Naive thymus-derived CD8-positive, alpha-beta T cell (primary cell): ENCODE measurements at regions not wholly inside any gene's neighbourhood (a gene's known extent, or its start where the extent isn't known, plus 50 kb on each side); places are given as distances from the start of the nearest gene placed in this dataset.

ENCODE experiments used
- ATAC-seq, 2 donors: fragments of 150-1000 bp; cut with Tn5 transposase in 1 of 2; sonication (Bioruptor Pico), chemical (Tn5 transposase) in 1 of 2; 1 replicate in 1 of 2; 2 replicates in 1 of 2; pipeline ENCODE4 v1.10.0; 2021; ENCODE audit warnings: mild to moderate bottlenecking in 2 of 2, moderate library complexity in 2 of 2
- POLR2A ChIA-PET: fragments of 350-600 bp; sonication (Branson Sonifier 250); formaldehyde crosslinking; loops from one replicate; lab custom pipeline; 2021; ENCODE audit warnings: antibody characterized with exemption; lab: Charles Lee
- DNase-seq, 10 donors: peaks; one replicate each; pipeline versions ENCODE4 v3.0.0 to v3.0.0-alpha.2; 2020 to 2022
- H3K27ac Mint-ChIP-seq, 10 donors: one replicate each; pipeline ENCODE4 v1.8.0; 2020 to 2022; ENCODE audit warnings: mild to moderate bottlenecking in 10 of 10, mixed read lengths in 10 of 10, moderate library complexity in 4 of 10, inconsistent platforms in 1 of 10
- H3K27me3 Mint-ChIP-seq, 5 donors: one replicate each; pipeline ENCODE4 v1.8.0; 2021 to 2022; ENCODE audit warnings: mixed read lengths in 5 of 5
- H3K36me3 Mint-ChIP-seq, 3 donors: one replicate each; pipeline ENCODE4 v1.8.0; 2020 to 2022; ENCODE audit warnings: mixed read lengths in 3 of 3, mild to moderate bottlenecking in 2 of 3, inconsistent platforms in 1 of 3
- H3K4me1 Mint-ChIP-seq, 4 donors: one replicate each; pipeline ENCODE4 v1.8.0; 2021 to 2022; ENCODE audit warnings: mixed read lengths in 4 of 4
- H3K4me3 Mint-ChIP-seq, 10 donors: one replicate each; pipeline ENCODE4 v1.8.0; 2020 to 2022; ENCODE audit warnings: mild to moderate bottlenecking in 10 of 10, mixed read lengths in 10 of 10, moderate library complexity in 6 of 10, inconsistent platforms in 1 of 10
- H3K9me3 Mint-ChIP-seq, 9 donors: one replicate each; pipeline ENCODE4 v1.8.0; 2020 to 2022; ENCODE audit warnings: mixed read lengths in 9 of 9, mild to moderate bottlenecking in 3 of 9, inconsistent platforms in 1 of 9, moderate library complexity in 1 of 9

DNA sequence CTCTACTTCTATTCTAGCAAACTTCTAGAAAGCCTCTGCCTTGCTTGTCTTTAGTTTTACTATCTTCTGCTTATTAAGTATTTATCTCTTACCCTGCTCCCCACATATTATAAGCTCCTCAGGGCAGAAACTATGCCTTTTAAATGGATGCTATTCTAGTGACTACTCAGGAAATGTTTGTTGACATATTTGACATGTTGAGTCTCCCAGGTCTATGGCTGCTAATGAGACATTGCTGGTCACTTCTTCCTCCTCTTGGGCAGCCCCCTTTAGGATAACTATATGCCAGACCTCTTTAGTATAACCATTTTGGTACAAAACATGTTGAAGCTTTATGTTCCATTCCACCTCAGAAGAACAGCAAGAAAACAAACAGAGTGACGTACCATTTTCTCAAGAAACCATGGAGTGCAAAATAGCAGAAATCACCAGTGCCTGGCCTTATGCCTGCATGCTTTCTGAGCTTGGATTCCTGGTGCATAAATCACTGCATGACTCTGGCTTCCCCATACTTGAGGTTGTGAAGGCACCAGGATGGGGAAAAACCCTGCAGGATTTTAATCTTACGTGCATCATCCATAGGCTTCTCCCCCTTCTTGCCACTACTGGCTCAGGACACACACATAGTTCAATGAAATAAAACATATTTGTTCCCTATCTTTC lies 202.6 kb downstream of the TMX1 start:
- no peak overlapping the region for H3K27ac Mint-ChIP-seq
- ATAC-seq (no peak), DNase-seq (no peak)
- H3K36me3 Mint-ChIP-seq: no peaks in the 10 kb centered on the region
- POLR2A ChIA-PET: no interaction called here
- H3K4me1 Mint-ChIP-seq: no peaks in the 10 kb centered on the region
- H3K27me3 Mint-ChIP-seq: peaks cover 12 to 64% (median 19%) of the 10 kb centered on the region in 5 donors
- no peaks in the 10 kb centered on the region for H3K9me3 Mint-ChIP-seq
- no peak overlapping the region for H3K4me3 Mint-ChIP-seq

DNA sequence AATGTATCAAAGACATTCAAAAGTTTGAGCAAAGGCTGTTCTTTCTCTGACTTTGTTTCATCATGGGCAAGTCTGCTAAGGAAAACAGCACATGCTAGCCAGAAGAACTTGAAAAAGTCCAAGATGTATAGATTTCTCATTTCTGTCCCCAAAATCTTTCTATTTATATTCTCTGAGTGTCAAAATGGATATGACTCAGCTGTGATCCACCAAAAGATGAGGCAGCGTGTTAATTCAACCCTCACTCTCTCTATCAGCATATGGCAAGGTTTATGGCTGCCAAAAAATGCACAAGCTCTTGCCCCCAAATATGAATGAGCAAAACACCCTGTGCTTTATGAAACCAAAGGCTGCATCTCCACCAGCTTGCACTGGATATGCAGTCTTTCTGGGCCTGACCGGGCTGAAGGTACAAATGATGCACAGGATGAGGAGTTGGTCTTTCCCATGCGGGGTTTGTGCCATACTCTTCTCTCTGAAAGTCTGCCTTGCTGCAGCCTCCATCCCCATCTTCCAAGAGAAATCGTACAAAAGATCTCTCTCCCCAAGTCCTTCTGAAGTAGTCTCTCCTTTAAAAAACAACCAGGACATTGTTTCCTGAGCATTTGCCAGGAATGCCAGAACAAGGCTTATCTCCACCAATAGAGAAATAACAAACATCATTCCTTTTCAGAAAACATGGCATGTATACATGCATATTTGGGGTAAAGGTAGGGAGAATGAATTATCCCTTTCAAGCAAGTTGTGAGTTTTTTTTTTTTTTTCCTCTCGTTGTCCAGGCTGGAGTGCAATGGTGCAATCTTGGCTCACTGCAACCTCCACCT lies 203.4 kb downstream of the TMX1 start:
- H3K27me3 Mint-ChIP-seq: peaks cover 12 to 65% (median 19%) of the 10 kb centered on the region in 5 donors
- DNase-seq: no peak
- no peaks in the 10 kb centered on the region for H3K4me1 Mint-ChIP-seq
- no peak overlapping the region for H3K27ac Mint-ChIP-seq
- no peak overlapping the region for H3K4me3 Mint-ChIP-seq
- H3K36me3 Mint-ChIP-seq: no peaks in the 10 kb centered on the region
- POLR2A ChIA-PET: no interaction called here
- no peaks in the 10 kb centered on the region for H3K9me3 Mint-ChIP-seq
- no peak for ATAC-seq

DNA sequence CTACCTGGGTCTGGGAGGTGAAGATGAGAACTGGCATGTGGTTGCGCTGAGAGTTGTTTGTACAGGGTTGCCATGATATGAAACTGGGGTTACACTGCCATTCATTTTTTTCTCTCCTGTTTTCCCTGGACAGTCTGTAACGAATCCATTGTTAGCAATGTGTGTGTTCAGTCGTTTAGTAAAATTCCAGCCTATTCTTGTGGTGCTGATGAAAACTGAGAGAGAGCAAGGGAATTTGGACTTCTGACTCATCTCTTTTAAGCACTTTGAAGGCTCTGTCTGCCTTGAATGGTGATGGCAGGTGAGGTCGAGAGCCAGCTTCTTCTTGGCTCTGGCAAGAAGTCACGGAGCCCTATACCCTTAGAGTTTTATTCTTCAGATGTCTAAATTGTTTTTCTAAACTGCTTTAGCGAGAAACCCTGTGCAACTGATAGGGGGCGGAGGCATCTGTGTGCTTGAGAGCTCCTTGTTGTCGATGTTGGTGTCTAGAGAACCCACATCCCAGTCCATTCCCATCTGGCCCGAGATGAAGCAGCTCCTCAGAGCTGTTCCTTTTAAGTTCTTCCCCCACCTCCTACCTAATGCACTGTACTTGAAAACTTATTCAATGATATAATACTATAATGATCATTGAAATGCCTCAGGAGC lies 204.4 kb downstream of the TMX1 start:
- POLR2A ChIA-PET: no interaction called here
- no peaks in the 10 kb centered on the region for H3K9me3 Mint-ChIP-seq
- no peak for DNase-seq

DNA sequence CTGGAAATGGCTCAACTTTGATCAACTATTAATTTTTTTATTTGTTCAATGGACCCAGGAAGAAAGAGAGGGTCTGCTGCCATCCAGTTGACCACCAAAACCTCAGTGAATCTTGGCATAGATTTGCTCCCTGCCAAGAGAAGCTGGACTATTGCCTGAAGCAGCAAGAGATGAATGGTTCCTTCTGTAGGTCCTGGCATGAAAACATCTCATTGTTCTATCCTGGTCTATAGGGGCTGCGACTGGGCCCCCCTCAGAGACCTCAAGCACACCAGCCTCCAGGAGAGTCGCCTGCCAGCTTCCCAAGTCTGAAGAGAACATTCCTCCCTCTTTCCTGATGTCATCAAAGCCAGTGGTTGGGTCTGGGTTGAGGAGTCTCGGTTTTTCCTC lies 204.9 kb downstream of the TMX1 start:
- H3K4me3 Mint-ChIP-seq: no peak overlapping the region
- no peak overlapping the region for H3K27ac Mint-ChIP-seq
- peaks cover 0 to 1% (median 0%) of the 10 kb centered on the region in 4 donors for H3K4me1 Mint-ChIP-seq
- H3K9me3 Mint-ChIP-seq: no peaks in the 10 kb centered on the region
- ATAC-seq (no peak), DNase-seq (no peak)
- peaks cover 10 to 63% (median 13%) of the 10 kb centered on the region in 5 donors for H3K27me3 Mint-ChIP-seq
- POLR2A ChIA-PET: no interaction called here
- no peaks in the 10 kb centered on the region for H3K36me3 Mint-ChIP-seq

More for the DNA sequence above, 204.4 kb downstream of the TMX1 start:
- Mint-ChIP-seq H3K4me3 (no peak overlapping the region), H3K36me3 (no peaks in the 10 kb centered on the region), H3K27me3 (peaks cover 10 to 65% (median 14%) of the 10 kb centered on the region in 5 donors), H3K27ac (no peak overlapping the region), H3K4me1 (peaks cover 0 to 1% (median 0%) of the 10 kb centered on the region in 4 donors)
- no peak for ATAC-seq

DNA sequence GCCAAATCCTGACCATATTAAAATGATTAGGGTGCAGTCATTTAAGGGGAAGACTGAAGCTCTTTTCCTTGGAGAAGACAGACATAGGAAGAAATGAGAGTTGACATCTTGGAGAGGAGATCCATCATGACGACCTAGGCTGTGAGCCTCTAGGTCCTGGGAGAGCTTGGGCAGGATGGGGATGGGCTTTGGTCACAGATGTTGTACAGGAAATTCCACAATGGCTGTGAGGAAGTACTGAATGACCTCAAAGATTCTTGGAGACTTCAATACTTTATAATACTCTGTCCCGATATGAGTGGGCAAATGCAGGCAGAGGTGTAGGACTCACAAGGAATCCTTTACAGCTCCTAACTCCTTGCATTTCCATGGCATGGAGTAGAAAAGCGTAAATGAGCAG lies 204.9 kb upstream of the FRMD6 start:
- POLR2A ChIA-PET: no interaction called here

DNA sequence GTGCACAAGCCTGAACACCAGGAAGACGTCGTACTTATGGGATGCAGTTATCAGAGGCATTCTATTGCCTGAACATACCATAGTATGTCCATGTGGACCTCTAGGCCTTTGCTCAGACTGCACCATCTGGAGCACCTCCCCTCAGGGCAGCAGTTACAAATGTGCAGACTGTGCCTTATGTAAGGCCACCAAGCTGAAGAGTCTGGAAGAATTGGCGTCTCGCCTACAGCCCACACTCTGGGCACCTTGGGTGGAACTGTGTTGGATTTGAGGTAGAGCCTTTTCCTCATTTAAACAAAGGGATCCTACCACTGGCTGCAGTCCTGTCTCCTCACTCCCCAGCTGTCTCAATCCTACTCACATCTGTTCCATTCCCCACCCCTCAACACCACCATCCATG lies 204.3 kb upstream of the FRMD6 start:
- POLR2A ChIA-PET: no interaction called here
- ATAC-seq: no peak

More for the DNA sequence above, 204.9 kb upstream of the FRMD6 start:
- Mint-ChIP-seq H3K36me3 (no peaks in the 10 kb centered on the region), H3K27me3 (peaks cover 8 to 54% (median 13%) of the 10 kb centered on the region in 5 donors), H3K9me3 (no peaks in the 10 kb centered on the region), H3K4me1 (peaks cover 0 to 1% (median 0%) of the 10 kb centered on the region in 4 donors), H3K4me3 (no peak overlapping the region), H3K27ac (no peak overlapping the region)
- DNase-seq (no peak), ATAC-seq (no peak)

DNA sequence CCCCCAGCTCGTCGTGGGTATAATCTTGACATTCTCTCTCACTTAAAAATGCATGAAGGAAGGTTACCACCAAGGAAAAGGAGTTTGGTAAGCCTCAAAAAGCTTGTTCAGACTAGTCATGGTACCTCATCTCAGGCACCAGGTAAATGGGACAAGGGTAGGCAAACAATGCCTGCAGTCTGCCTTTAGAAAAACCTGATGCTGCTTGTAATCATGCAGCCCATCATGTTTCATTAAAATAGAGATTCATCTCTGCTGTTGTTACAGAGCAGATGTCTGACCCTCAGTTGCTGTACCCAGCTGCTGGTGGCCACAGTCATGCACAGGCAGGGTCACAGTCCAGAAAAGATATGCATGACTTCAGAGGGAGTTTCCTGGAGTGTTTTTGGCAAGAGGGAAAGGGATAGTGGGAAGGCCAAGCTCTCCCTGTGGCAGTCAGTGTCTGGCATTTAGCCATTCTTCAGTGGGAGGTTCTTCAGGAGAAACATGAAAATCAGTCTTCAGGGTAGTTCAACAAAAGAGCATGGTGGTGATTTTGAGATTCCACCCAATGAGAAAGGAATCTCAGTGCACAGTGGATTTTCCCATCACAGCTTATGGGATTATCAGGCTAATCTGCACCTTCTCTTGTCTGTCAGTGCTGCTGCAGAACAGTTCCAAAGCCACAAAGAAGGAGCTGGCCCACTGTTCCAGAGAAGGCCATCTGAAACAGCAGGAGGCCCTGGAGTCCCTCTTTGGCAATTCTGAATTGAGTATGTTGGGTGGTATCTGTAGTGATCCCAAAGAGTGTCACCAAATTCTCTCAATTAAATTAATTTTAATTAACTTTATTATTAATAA lies 202.7 kb upstream of the FRMD6 start:
- peaks cover 0 to 32% (median 8%) of the 10 kb centered on the region in 5 donors for H3K27me3 Mint-ChIP-seq
- POLR2A ChIA-PET: no interaction called here

More for the DNA sequence above, 204.3 kb upstream of the FRMD6 start:
- Mint-ChIP-seq H3K9me3 (no peaks in the 10 kb centered on the region), H3K4me3 (no peak overlapping the region), H3K4me1 (peaks cover 0 to 1% (median 0%) of the 10 kb centered on the region in 4 donors), H3K27ac (no peak overlapping the region), H3K27me3 (peaks cover 8 to 47% (median 13%) of the 10 kb centered on the region in 5 donors), H3K36me3 (no peaks in the 10 kb centered on the region)
- DNase-seq: no peak

DNA sequence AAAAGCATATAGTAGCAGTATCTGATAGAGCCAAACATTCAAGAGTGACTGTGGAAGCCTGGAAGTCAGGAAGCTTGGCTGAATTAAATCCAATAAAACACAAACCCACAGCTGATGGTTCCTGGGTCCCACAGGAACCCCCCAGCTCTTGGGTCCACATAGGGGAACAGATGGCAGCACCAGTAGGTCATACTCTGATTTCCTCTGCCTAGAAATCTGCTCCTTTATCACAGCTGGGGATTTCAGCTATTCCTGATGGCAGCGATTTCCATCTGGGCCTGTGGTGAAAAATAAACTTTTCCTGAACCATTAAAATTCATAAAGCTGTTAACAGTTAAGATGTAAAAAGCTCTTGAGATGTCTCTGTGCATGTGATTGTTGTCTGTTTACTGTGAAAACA lies 202.0 kb upstream of the FRMD6 start:
- Mint-ChIP-seq H3K4me3 (no peak overlapping the region), H3K36me3 (no peaks in the 10 kb centered on the region), H3K27me3 (peaks cover 0 to 26% (median 7%) of the 10 kb centered on the region in 5 donors), H3K27ac (no peak overlapping the region), H3K4me1 (peaks cover 0 to 1% (median 0%) of the 10 kb centered on the region in 4 donors), H3K9me3 (no peaks in the 10 kb centered on the region)
- POLR2A ChIA-PET: no interaction called here
- no peak for ATAC-seq
- DNase-seq: no peak

More for the DNA sequence above, 202.7 kb upstream of the FRMD6 start:
- Mint-ChIP-seq H3K4me1 (peaks cover 0 to 1% (median 0%) of the 10 kb centered on the region in 4 donors), H3K4me3 (no peak overlapping the region), H3K36me3 (no peaks in the 10 kb centered on the region), H3K9me3 (no peaks in the 10 kb centered on the region), H3K27ac (no peak overlapping the region)
- no peak for DNase-seq
- no peak for ATAC-seq

DNA sequence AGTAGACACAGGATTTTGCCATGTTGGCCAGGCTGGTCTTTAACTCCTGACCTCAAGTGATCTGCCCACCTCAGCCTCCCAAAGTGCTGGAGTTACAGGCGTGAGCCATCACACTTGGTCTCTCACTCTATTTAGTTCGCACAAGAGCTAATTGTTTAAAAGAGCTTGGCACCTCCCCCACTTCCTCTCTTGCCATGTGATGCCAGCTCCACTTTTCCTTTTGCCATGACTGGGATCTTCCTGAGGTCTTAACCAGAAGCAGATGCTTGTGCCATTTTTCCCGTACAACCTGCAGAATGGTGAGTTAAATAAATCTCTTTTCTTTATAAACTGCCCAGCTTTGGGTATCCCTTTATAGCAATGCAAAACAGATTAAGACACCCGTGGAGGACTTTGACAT lies 200.1 kb upstream of the FRMD6 start:
- Mint-ChIP-seq H3K4me3 (no peak overlapping the region), H3K27me3 (peaks cover 3 to 18% (median 8%) of the 10 kb centered on the region in 5 donors), H3K27ac (no peak overlapping the region), H3K4me1 (peaks cover 0 to 1% (median 0%) of the 10 kb centered on the region in 4 donors), H3K36me3 (no peaks in the 10 kb centered on the region), H3K9me3 (peaks cover 0 to 2% (median 0%) of the 10 kb centered on the region in 9 donors)
- no peak for DNase-seq
- no peak for ATAC-seq
- POLR2A ChIA-PET: no interaction called here

DNA sequence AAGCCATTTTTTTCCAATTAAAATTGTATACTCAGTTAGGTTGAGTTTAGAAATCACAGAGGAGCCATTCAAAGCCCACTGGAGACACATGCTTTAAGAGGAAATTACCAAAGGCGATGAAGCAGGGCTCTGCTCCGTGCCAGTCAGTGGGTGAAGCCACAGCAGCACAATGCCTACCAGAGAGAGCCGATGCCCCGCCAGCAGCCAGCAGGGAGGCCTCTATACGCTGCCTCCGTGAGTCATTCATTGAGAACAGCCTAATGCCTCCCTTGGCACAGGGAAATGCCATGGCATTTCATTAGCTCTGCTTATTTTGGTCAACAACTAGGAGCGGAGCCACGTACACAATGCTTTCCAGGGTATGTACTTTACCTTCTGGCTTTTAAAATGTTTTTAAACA lies 197.8 kb upstream of the FRMD6 start:
- no peak overlapping the region for H3K4me3 Mint-ChIP-seq
- no peak overlapping the region for H3K27ac Mint-ChIP-seq
- H3K4me1 Mint-ChIP-seq: peaks cover 0 to 1% (median 0%) of the 10 kb centered on the region in 4 donors
- DNase-seq (no peak), ATAC-seq (no peak)
- POLR2A ChIA-PET: no interaction called here
- no peaks in the 10 kb centered on the region for H3K36me3 Mint-ChIP-seq
- H3K27me3 Mint-ChIP-seq: peaks cover 3 to 16% (median 11%) of the 10 kb centered on the region in 5 donors
- peaks cover 0 to 4% (median 0%) of the 10 kb centered on the region in 9 donors for H3K9me3 Mint-ChIP-seq

DNA sequence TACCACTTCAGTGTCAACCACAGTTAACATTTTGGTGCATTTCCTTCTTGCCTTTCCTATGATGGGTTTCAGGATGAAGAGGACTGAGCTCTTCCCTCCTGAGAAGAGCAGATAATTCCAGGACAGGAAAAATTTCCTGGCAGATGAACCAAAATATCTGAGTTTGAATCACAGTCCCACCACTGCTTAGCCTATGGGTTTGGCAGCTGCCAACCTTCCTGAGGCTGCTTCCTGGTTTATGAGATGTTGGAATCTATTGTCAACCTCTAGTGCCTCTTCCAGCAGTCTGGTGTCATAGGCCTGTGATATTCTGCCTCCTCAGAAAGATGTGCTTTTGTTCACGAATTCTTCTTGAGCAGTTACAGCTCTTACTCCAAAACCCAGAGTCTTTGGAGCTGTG lies 197.4 kb upstream of the FRMD6 start:
- DNase-seq: no peak
- no peak overlapping the region for H3K27ac Mint-ChIP-seq
- no peaks in the 10 kb centered on the region for H3K4me1 Mint-ChIP-seq
- H3K36me3 Mint-ChIP-seq: no peaks in the 10 kb centered on the region
- H3K4me3 Mint-ChIP-seq: no peak overlapping the region
- POLR2A ChIA-PET: no interaction called here
- H3K27me3 Mint-ChIP-seq: peaks cover 3 to 16% (median 9%) of the 10 kb centered on the region in 5 donors
- ATAC-seq: no peak
- peaks cover 0 to 4% (median 0%) of the 10 kb centered on the region in 9 donors for H3K9me3 Mint-ChIP-seq
